Endometrium (tissue), 2 donors: ENCODE measurements at regions not wholly inside any gene's neighbourhood (a gene's known extent, or its start where the extent isn't known, plus 50 kb on each side); places are given as distances from the start of the nearest gene placed in this dataset.
"Not testable (repeated sequence)": the region's sequence is repeated elsewhere in the genome, so short reads cannot be mapped to it uniquely, and the experiment has no call there.

ENCODE experiments used
- FAIRE-seq: peaks from 2 replicates; lab custom pipeline; 2012; peaks lifted over from hg19 to GRCh38; lab: Jason Lieb, UNC
- donor health status: control.
- donor health status: control.

- no peak for FAIRE-seq
Observed at GRCh38 chr13:60922576-60923231, 492.9 kb downstream of the PCDH20 start.

GRCh38 chr13:60893801-60894200 is 496.8 kb downstream of the TDRD3 start:
- no peak for FAIRE-seq

GRCh38 chr13:60887711-60888110 is 490.7 kb downstream of the TDRD3 start:
- FAIRE-seq, result no peak

GRCh38 chr13:60881507-60881906 is 484.5 kb downstream of the TDRD3 start:
- FAIRE-seq, result no peak

GRCh38 chr13:60873116-60873515 is 476.1 kb downstream of the TDRD3 start:
- no peak for FAIRE-seq

GRCh38 chr13:60869941-60870613 is 473.1 kb downstream of the TDRD3 start:
- no peak for FAIRE-seq

GRCh38 chr13:60869225-60869624 is 472.2 kb downstream of the TDRD3 start:
- no peak for FAIRE-seq

GRCh38 chr13:60862036-60862435 is 465.0 kb downstream of the TDRD3 start:
- no peak for FAIRE-seq

GRCh38 chr13:60857698-60858097 is 460.7 kb downstream of the TDRD3 start:
- no peak for FAIRE-seq

- no peak for FAIRE-seq
Observed at GRCh38 chr13:60852886-60853285, 455.9 kb downstream of the TDRD3 start.

GRCh38 chr13:60851378-60851777 is 454.4 kb downstream of the TDRD3 start:
- FAIRE-seq, result no peak

- FAIRE-seq, result no peak
Observed at GRCh38 chr13:60850526-60850925, 453.5 kb downstream of the TDRD3 start.

- no peak for FAIRE-seq
Observed at GRCh38 chr13:60838581-60838980, 441.6 kb downstream of the TDRD3 start.

- FAIRE-seq, result no peak
Observed at GRCh38 chr13:60837806-60838205, 440.8 kb downstream of the TDRD3 start.

- FAIRE-seq, result no peak
Observed at GRCh38 chr13:60836821-60837220, 439.8 kb downstream of the TDRD3 start.

GRCh38 chr13:60811581-60811980 is 414.6 kb downstream of the TDRD3 start:
- no peak for FAIRE-seq

- FAIRE-seq, result not testable (repeated sequence)
Observed at GRCh38 chr13:60805640-60806039, 408.6 kb downstream of the TDRD3 start.

- FAIRE-seq, result no peak
Observed at GRCh38 chr13:60798503-60798902, 401.5 kb downstream of the TDRD3 start.

GRCh38 chr13:60797112-60797511 is 400.1 kb downstream of the TDRD3 start:
- no peak for FAIRE-seq

GRCh38 chr13:60794751-60795150 is 397.7 kb downstream of the TDRD3 start:
- FAIRE-seq, result no peak

- no peak for FAIRE-seq
Observed at GRCh38 chr13:60790620-60791019, 393.6 kb downstream of the TDRD3 start.

GRCh38 chr13:60788156-60788829 is 391.3 kb downstream of the TDRD3 start:
- FAIRE-seq, result no peak

GRCh38 chr13:60787083-60787482 is 390.1 kb downstream of the TDRD3 start:
- FAIRE-seq, result no peak
